ENCODE measurements at regions not wholly inside any gene's neighbourhood (a gene's known extent, or its start where the extent isn't known, plus 50 kb on each side); places are given as distances from the start of the nearest gene placed in this dataset.
"Not testable (repeated sequence)": the region's sequence is repeated elsewhere in the genome, so short reads cannot be mapped to it uniquely, and the experiment has no call there.

DNA sequence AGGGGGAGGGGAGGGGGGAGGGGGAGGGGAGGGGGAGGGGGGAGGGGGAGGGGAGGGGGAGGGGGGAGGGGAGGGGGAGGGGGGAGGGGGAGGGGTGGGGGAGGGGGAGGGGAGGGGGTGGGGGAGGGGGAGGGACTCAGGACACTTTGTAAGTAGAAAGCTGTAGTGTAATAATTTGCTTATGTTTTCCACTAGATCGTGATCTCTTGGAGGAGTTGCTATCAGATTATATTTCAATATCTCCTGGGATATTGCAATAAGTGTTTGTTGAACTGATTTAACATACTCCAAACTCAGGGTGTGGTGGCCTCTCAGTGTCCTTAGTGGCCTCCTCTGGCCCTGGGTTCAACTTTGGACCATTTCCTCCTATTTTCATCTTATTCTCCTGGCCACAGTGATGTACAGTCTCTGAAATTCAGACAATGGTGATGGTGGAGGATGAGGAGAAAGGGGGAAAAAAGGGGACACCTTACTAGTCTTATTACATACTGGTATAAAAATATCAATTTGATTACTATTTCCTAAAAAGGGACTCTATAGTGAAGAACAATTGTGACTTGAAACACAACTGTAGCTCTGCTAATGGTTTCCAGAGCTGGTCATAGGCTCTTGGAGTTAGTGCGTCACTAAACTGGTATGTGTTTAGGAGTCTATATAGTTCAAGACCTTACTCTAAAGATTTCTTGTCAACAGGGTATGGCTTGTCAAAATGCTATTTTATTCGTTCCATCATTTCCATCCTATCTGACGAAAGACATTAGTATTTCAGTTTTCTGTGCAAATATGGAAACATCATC, 89.6 kb downstream of the DDX1 start:
- no peak for DNase-seq
- intact Hi-C loops (cut with DNase I): no loop called here

DNA sequence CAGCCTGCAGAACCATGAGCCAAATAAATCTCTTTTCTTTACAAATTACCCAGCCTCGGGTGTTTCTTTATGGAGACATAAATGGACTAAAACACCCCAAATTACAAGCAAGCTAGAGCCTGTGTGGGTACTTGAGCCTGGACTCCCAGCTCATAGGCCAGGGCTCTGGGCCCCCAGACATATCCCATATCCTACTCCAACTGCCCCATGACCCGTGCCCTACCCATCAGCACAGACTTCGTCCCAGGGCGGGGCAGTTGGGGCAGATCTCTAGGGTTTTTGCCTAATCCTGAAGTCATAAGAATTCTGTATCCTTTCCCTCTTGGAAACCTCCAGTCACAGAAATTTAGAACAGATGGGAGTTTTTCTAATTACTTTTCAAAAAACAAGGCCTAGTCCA, 90.7 kb downstream of the DDX1 start:
- no peak for DNase-seq
- intact Hi-C loops (cut with DNase I): no loop called here

DNA sequence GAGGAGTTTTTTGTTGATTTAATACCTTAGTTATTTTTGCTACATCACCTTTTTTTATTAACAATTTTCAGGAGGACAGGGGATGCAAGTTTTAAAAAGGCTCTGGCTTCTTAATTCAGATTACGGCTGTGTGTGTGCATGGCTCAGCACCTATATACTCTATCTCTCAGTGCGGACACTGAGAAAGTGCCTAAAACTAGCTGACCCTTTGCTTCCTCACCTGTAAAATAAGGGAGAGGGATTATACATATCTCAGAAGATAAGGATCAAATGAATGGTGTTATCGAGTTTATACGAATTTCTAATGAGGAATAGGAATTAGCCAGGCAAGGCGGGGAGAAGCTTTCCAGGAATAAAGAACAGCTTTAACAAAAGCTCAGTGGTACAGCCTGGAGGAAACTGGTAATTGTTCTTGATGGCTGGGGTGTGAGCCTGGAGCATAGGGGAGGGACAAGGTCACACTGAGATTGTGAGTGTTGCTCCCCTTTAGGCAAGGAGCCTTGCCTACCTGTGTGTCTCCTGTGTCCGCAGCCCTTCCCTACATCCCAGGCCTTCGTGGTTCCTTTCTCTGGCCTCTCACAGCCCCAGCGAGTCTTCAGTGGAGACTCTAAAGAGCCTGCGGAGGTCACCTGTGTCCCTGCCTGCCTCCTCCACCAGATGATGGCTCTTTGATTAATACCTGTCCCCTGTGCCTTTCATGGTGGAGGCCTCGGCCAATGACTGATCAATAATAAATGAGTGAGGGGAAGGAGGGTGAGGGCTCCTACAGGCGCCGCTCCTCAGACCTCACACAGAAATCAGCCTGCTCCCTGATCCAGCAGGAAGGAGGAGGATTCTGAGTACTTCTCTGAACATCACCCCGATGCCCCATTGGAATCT, 92.7 kb downstream of the DDX1 start:
- intact Hi-C loops (cut with DNase I): no loop called here
- no peak for DNase-seq

DNA sequence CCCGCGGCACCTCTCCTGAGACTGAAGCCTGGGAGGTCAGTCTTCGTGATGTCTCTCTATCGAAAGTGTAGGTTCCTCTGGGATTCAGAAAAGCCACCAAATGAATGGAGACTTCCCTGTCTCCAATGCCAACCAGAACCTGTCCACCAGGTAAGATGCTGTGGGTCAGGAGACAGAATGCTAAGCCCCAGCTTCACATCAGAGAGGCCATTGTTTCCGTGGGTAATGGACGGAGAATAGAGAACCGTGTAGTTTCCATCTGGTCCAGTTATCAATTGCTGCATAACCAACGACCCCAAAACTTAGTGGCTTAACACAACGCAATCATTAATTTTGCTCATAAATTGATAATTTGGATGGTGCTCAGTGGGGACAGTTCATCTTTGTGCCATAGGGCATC, 93.5 kb downstream of the DDX1 start:
- intact Hi-C loops (cut with DNase I): no loop called here

DNA sequence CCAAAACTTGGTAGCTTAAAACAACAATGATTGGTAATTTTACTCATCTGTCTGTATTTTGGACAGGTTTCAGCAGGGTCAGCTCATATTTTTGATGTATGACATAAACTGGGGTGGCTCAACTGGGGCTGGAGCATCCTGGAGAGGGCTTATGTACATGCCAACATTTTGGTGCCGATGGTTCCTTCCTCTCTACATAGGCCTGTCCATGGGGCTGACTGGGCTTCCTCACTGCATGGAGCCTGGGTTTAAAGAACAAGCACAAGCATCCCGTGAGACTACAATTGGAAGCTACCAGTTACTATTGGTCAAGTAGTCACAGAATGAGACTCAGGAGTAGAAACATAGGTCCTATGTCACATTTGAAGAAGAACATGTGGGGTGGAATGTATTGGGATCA, 95.0 kb downstream of the DDX1 start:
- no peak for DNase-seq
- intact Hi-C loops (cut with DNase I): no loop called here

More for the DNA sequence above, 93.5 kb downstream of the DDX1 start:
- no peak for DNase-seq

DNA sequence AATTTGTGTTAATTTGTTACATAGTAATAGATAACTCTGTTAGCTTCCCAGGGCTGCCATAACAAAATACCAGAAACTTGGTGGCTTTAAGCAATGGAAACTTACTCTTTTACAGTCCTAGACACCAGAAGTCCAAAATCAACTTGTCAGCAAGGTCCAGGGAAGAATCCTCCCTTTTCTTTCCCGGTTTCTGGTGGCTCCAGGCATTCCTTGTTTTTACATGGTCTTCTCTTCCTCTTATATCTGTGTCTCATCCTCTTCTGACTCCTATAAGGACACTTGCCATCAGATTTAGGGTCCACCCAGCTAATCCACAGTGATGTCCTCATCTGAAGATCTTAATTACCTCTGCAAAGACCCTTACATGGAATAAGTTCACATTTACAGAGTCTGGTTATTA, 95.6 kb downstream of the DDX1 start:
- DNase-seq: no peak
- intact Hi-C loops (cut with DNase I): no loop called here

DNA sequence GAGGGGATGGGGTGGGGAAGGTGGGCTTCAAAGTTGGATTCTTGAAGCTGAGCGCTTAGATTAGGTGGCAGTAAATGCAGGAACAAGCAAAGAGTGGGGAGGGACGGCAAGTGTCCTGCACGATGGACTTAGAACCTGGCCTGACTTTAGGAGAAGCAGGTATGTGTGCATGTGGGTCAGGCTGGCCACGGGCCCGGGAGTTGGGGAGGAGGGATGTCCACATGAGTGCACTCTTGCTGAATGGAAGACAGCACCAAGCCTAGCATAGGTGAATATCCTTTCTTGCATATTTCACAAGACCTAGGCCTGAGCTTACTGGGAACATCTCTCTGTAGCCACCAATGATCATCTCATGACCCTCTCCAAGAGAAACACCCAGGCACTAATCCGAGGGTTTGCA, 96.1 kb downstream of the DDX1 start:
- intact Hi-C loops (cut with DNase I): no loop called here
- DNase-seq: no peak

DNA sequence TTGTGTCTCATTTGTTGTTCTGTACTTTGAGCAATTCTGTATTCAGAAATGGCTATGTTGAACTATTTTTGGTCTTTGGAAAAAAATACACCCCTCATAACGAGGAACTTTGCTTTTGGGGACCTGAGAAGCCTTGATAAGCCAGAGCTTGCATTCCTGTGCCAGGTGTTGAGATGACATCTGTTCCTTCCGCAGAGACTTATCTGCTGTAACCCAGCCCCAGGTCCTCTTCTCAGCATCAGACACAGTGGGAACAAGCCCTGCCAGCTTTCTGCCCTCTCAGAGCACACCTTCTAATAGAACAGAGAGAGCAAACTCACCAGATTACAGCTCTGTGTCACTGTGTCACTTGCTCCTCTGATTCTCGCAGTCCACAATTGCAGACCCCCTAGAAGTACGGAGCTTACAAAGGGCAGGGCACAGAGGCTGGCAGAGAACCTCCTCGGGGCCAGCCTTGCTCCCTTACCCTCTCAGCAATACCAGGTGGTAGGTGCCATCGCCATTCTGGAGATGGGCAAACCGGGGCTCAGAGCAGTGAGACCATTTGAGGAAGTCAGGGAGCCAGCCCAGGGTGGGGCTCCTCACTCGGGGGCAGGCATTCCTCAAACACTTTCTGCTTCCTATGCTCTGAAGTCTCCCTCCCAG, 97.4 kb downstream of the DDX1 start:
- intact Hi-C loops (cut with DNase I): no loop called here
- no peak for DNase-seq

DNA sequence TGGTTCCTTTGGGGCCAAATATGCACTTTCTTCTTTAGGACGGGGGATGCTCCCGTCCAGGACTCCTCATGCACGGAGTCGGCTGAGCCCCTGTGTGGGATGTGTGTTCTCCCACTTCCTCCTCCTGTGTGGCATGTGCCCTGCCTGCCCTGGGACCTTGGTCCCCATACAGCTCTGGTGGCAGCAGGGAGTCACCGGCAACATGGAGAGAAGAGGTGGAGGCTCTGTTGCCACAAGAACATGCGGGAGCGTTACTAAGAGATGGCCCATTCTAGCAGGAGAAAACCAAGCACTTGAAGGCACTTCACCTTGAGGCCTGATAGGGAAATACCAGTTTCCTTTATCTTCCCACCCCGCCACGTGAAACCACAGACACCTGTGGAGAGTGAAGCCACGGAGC, 98.0 kb downstream of the DDX1 start:
- no peak for DNase-seq
- intact Hi-C loops (cut with DNase I): no loop called here

DNA sequence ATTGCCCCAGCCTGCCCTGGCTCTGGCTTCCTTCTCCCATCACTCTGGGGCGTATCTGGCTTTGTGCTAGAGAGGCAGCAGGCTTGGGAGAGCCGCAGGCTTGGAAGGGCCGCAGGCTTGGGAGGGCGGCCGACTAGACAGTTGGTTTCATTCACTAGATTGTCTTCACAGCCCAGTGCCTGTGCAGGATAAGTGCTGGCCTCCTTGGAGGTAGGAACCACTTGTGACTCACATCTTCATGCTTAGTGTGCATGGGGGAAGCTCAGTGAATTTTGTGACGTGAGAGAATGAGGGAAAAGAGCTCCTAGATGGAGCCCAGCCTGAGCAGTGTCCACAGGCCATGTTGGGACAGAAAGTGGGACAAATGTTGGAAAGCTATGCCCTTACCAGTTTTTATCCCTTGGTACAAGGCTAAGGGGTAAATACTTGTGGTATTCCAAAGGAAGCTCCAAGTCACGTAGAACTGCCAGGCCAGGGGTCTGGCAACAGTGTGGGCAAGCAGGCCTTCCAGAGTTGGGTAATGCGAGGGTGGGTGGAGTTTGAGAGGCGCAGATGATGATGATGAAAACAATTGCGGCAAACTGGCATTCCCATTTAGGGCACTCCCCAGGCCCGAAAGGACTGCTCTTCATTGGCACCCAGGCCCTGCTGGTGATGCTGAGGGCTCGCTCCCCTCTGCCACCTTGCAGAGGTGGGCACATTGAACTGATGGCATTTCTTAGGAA, 100.1 kb downstream of the DDX1 start:
- intact Hi-C loops (cut with DNase I): no loop called here

DNA sequence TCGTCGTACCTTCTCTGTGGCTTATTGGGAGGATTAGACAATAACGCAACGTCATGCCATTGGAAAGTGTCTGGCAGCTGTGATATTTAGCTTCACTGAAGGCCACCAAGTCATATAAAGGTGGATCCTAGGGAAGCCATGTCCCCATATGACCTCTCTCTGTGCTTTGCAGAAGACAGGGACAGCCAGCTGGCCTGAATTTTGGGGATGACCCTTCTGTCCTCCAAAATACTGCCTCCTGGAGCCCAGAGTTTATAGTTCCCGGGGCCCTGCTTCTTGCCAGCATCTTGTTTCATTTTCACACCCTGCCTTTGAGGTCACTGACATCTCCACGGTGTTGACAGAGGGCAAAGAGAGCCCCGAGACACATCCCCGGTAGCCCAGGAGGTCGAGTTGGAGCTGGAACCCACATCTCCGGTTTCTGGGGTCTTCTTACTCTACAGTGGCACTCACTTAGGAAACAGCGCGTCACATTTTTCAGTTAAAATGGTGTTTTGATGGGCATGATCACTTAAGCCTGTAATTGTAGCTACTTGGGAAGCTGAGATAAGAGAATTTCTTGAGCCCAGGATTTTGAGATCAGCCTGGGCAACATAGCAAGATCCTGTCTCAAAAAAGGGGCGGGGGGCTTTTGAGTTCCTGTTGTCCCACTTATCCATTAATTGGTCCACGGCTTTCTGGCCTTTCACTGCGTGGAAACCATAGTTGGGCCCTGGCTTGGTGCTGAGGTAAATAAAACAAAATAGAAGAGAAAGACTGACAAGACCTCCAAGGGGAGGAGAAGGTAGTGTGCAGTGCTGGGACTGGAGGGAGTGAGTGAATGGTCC, 101.1 kb downstream of the DDX1 start:
- intact Hi-C loops (cut with DNase I): no loop called here
- DNase-seq: no peak

More for the DNA sequence above, 100.1 kb downstream of the DDX1 start:
- DNase-seq: no peak

DNA sequence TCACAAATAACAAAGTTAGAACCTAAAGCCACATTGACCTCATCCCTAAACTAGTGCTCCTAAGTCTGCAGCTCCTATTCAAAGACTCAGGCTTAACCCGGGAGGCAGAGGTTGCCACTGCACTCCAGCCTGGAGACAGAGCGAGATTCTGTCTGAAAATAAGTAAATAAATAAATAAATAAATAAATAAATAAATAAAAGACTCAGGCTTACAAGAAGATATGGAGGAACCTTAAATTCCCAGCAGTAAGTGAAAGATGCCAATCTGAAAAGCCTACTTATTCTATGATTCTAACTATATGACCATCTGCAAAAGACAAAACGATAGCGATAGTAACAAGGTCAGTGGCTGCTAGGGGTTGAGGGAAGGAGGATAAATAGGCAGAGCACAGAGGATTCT, 101.7 kb downstream of the DDX1 start:
- intact Hi-C loops (cut with DNase I): no loop called here
- no peak for DNase-seq

DNA sequence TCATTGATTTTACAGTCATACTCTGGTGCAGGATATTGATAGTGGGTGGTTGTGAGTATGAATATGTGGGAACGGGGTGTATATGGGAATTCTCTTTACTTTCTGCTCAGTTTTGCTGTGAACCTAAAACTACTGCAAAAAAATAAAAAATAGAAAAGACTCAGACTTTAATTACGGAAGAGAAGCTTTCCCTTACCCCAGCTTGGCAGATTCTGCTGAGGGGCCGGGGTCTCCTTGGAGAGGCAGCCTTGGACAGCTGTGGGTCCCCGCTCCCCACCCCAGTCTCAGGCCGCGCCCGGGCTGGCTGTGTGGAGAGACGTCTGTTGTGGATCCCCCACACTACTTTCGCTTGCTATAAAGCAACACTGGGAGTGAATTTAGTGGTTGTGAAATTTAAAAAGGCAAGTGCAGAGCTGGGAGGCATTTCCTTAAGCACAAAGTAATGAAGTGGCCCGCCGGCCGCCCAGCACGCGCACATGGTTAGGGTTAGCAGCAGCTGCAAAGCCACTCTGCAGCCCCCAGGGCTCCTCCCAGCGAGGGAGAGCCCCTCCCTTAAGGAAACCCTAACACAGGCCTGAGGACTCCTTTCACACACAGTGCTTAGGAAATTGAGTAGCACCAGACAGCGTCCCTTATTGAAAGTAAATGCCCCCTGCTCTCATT, 102.4 kb downstream of the DDX1 start:
- intact Hi-C loops (cut with DNase I): no loop called here
- no peak for DNase-seq

DNA sequence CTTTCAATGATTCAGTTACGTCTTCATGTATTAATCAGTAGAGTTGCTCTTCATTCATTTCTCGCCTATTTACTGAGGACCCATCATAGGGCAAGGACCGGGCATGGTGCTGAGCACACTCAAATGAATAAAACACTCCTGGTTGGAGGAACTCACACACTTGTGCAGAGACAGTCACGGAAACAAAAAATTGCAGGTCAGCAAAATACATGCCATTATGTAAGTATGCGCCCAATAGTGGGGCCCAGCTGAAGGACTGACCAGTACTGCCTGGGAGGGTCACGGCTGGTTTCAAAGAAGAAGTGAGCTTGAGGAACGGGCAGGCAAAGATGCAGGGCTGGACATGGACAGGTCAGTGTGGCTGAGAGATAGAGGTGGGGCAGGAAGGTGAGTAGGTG, 102.9 kb downstream of the DDX1 start:
- intact Hi-C loops (cut with DNase I): no loop called here
- DNase-seq: no peak

DNA sequence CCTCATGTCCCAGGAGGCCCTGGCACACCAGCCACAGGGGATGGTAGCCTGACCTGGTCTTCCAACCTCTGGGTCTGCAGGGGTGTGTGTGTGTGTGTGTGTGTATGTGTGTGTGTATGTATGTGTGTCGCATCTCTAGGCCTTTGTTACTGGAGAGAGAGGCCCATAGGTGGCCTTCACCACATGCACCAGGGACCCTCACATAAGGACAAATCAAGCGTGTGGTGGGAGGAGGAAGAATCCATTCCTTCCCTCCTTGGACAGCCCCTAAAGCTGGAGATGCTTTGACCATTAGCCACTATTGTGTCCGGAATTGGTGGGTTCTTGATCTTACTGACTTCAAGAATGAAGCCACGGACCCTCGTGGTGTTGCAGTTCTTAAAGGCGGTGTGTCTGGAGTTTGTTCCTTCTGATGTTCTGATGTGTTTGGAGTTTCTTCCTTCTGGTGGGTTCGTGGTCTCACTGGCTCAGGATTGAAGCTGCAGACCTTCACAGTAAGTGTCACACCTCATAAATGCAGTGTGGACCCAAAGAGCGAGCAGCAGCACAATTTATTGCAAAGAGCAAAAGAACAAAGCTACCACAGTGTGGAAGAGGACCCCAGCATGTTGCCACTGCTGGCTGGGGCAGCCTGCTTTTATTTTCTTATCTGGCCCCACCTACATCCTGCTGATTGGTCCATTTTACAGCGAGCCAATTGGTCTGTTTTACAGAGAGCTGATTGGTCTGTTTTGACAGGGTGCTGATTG, 104.1 kb downstream of the DDX1 start:
- intact Hi-C loops (cut with DNase I): no loop called here
- DNase-seq: no peak

DNA sequence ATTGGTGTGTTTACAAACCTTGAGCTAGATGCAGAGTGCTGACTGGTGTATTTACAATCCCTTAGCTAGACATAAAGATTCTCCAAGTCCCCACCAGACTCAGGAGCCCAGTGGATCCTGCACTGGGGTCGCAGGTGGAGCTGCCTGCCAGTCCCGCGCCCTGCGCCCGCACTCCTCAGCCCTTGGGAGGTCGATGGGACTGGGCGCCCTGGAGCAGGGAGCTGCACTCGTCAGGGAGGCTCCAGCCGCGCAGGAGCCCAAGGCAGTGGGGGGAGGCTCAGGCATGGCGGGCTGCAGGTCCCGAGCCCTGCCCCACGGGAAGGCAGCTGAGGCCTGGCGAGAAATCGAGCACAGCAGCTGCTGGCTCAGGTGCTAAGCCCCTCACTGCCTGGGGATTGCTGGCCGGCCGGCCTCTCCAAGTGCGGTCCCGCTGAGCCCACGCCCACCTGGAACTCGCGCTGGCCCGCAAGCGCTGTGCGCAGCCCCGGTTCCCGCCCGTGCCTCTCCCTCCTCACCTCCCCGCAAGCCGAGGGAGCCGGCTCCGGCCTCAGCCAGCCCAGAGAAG, 105.0 kb downstream of the DDX1 start:
- intact Hi-C loops (cut with DNase I); DNase-seq: not testable (repeated sequence)

DNA sequence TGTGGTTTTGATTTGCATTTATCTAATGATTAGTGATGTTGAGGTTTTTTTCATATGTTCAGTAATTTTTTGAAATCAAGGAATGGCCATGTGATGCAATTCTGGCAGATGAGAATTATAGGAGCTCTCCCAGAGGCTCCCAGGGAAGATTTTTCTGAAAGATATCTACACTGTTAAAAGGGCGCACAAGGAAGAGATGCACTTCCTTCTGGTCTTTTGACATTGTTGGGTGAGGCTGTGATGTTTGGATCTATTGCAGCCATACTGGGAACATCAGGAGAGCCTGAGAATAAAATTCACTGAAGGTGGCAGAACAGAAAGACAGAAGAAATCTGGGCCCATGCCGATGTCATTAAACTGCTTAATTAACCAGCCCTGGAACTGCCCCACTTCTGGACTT, 108.5 kb downstream of the DDX1 start:
- DNase-seq: no peak
- intact Hi-C loops (cut with DNase I): no loop called here
